ENCODE measurements at regions not wholly inside any gene's neighbourhood (a gene's known extent, or its start where the extent isn't known, plus 50 kb on each side); places are given as distances from the start of the nearest gene placed in this dataset.

DNA sequence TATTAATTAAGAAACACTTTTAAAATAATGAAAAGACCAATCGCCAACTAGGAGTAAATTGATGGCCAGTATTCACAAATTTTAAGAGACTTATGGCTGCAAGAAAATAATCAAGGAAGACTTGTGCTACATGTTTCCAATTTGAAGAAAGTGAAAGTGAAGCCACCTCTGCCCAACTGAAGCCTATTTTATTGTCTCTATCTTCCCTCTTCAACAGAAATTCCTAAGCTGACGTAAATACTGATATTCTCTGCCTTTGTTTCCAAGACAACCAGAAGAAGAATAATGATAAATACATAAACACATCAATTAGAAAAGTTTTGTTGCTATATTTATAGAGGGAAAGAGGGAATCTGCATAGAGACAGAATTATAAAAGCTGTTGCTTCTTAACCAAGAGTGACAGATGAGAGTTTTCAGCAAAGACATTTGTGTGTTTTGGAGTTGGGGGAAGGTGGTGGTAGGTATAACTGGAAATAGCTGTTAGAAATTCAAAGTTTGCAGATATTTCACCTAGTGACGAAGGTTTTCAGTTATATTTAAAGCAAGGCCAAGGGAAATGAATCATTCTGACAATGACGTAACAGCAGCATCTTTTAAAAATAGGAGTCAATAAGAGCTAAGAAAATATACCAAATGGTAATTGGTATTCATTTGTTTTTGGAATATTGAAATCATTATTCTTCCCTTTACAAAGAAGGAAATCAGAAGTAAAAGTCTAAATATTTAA lies 576.6 kb upstream of the SORCS1 start:
- POLR2A ChIA-PET: no interaction called here
- no peaks in the 10 kb centered on the region for H3K4me1 ChIP-seq
- no peak overlapping the region for H3K4me3 ChIP-seq
- no peaks in the 10 kb centered on the region for H3K9me3 ChIP-seq
- no peak for DNase-seq (ENCODE audit: low read depth in 1 of 2, low spot score in 1 of 2)
- no peak for ATAC-seq
- no peak overlapping the region for H3K27ac ChIP-seq
- WGBS (ENCODE audit: missing lambda C conversion rate): 6% methylated on average over 4 of the region's 4 CpGs
- TF ChIP-seq, protein P1, sequence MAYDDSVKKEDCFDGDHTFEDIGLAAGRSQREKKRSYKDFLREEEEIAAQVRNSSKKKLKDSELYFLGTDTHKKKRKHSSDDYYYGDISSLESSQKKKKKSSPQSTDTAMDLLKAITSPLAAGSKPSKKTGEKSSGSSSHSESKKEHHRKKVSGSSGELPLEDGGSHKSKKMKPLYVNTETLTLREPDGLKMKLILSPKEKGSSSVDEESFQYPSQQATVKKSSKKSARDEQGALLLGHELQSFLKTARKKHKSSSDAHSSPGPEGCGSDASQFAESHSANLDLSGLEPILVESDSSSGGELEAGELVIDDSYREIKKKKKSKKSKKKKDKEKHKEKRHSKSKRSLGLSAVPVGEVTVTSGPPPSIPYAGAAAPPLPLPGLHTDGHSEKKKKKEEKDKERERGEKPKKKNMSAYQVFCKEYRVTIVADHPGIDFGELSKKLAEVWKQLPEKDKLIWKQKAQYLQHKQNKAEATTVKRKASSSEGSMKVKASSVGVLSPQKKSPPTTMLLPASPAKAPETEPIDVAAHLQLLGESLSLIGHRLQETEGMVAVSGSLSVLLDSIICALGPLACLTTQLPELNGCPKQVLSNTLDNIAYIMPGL (CRISPR knock-in tag; IDR thresholded peaks at IDR 0.05; ENCODE audit: borderline replicate concordance): no peak
- TF ChIP-seq, protein P2, sequence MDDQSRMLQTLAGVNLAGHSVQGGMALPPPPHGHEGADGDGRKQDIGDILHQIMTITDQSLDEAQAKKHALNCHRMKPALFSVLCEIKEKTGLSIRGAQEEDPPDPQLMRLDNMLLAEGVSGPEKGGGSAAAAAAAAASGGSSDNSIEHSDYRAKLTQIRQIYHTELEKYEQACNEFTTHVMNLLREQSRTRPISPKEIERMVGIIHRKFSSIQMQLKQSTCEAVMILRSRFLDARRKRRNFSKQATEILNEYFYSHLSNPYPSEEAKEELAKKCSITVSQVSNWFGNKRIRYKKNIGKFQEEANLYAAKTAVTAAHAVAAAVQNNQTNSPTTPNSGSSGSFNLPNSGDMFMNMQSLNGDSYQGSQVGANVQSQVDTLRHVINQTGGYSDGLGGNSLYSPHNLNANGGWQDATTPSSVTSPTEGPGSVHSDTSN (IDR thresholded peaks at IDR 0.05): no peak
- TF ChIP-seq JUN (IDR thresholded peaks at IDR 0.05) (no peak), HDAC2 (IDR thresholded peaks at IDR 0.05) (no peak), TFCP2L1 (CRISPR knock-in tag; IDR thresholded peaks at IDR 0.05) (no peak), FOXS1 (CRISPR knock-in tag; IDR thresholded peaks at IDR 0.05) (no peak), NR3C1 (IDR thresholded peaks at IDR 0.05) (no peak)
- TF ChIP-seq, protein P3, sequence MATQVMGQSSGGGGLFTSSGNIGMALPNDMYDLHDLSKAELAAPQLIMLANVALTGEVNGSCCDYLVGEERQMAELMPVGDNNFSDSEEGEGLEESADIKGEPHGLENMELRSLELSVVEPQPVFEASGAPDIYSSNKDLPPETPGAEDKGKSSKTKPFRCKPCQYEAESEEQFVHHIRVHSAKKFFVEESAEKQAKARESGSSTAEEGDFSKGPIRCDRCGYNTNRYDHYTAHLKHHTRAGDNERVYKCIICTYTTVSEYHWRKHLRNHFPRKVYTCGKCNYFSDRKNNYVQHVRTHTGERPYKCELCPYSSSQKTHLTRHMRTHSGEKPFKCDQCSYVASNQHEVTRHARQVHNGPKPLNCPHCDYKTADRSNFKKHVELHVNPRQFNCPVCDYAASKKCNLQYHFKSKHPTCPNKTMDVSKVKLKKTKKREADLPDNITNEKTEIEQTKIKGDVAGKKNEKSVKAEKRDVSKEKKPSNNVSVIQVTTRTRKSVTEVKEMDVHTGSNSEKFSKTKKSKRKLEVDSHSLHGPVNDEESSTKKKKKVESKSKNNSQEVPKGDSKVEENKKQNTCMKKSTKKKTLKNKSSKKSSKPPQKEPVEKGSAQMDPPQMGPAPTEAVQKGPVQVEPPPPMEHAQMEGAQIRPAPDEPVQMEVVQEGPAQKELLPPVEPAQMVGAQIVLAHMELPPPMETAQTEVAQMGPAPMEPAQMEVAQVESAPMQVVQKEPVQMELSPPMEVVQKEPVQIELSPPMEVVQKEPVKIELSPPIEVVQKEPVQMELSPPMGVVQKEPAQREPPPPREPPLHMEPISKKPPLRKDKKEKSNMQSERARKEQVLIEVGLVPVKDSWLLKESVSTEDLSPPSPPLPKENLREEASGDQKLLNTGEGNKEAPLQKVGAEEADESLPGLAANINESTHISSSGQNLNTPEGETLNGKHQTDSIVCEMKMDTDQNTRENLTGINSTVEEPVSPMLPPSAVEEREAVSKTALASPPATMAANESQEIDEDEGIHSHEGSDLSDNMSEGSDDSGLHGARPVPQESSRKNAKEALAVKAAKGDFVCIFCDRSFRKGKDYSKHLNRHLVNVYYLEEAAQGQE (IDR thresholded peaks at IDR 0.05): no peak
- TF ChIP-seq, protein P4, sequence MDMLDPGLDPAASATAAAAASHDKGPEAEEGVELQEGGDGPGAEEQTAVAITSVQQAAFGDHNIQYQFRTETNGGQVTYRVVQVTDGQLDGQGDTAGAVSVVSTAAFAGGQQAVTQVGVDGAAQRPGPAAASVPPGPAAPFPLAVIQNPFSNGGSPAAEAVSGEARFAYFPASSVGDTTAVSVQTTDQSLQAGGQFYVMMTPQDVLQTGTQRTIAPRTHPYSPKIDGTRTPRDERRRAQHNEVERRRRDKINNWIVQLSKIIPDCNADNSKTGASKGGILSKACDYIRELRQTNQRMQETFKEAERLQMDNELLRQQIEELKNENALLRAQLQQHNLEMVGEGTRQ (IDR thresholded peaks at IDR 0.05): no peak
- no peak for FAIRE-seq
- H3K4me2 ChIP-seq: no peak overlapping the region
- CTCF ChIA-PET: no interaction called here

DNA sequence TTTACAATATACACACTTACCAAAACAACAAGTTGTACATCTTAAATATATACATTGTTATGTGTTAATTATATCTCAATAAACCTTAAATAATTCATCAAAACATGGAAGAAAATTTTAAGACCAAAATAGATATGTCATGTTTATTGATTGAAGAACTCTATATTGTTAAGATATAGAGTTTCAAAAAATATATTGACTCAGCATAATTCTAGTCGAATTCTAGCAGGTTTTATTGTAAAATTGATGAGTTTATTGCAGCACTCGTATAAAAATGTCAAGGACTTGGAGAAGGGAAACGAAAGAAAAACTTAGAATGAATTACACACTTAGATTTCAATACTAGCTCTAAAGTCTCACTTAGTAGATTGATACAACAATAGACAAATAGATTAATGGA lies 575.4 kb upstream of the SORCS1 start:
- TF ChIP-seq, protein P5, sequence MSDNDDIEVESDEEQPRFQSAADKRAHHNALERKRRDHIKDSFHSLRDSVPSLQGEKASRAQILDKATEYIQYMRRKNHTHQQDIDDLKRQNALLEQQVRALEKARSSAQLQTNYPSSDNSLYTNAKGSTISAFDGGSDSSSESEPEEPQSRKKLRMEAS (IDR thresholded peaks at IDR 0.05): no peak
- TF ChIP-seq MAFK (IDR thresholded peaks at IDR 0.05; ENCODE audit: partially characterized antibody): peak; percentile 81
- TF ChIP-seq ZC3H11A (IDR thresholded peaks at IDR 0.05): no peak
- no peak for TF ChIP-seq CHD2 (IDR thresholded peaks at IDR 0.05; ENCODE audit: low read length, partially characterized antibody)
- TF ChIP-seq, protein P4 (IDR thresholded peaks at IDR 0.05): no peak
- TF ChIP-seq FOSL2 (IDR thresholded peaks at IDR 0.05): no peak
- TF ChIP-seq FOSL2 (CRISPR knock-in tag; IDR thresholded peaks at IDR 0.05): no peak
- no peak for TF ChIP-seq JUN (IDR thresholded peaks at IDR 0.05)
- no peak for TF ChIP-seq PHF8 (IDR thresholded peaks at IDR 0.05; ENCODE audit: borderline replicate concordance, low read depth)
- H3K27ac ChIP-seq: no peak overlapping the region
- WGBS (ENCODE audit: missing lambda C conversion rate): 8% methylated on average over 3 of the region's 3 CpGs
- H3K4me2 ChIP-seq: no peak overlapping the region
- no peak for ATAC-seq
- H3K9me3 ChIP-seq: no peaks in the 10 kb centered on the region
- ChIA-PET CTCF (no interaction called here), POLR2A (no interaction called here)
- no peaks in the 10 kb centered on the region for H3K4me1 ChIP-seq
- DNase-seq (ENCODE audit: low read depth in 1 of 2, low spot score in 1 of 2): no peak
- FAIRE-seq: no peak
- H3K4me3 ChIP-seq: no peak overlapping the region
